Ammon's horn (tissue), 1 donor: ENCODE measurements at regions not wholly inside any gene's neighbourhood (a gene's known extent, or its start where the extent isn't known, plus 50 kb on each side); places are given as distances from the start of the nearest gene placed in this dataset.
A peak's percentile ranks its signal among the peaks of the same experiment; 100 is the strongest.

Experiments
- DNase-seq: peaks from one replicate; pipeline ENCODE4 v3.0.0-alpha.2; 2016; ENCODE audit warnings: low spot score

DNA sequence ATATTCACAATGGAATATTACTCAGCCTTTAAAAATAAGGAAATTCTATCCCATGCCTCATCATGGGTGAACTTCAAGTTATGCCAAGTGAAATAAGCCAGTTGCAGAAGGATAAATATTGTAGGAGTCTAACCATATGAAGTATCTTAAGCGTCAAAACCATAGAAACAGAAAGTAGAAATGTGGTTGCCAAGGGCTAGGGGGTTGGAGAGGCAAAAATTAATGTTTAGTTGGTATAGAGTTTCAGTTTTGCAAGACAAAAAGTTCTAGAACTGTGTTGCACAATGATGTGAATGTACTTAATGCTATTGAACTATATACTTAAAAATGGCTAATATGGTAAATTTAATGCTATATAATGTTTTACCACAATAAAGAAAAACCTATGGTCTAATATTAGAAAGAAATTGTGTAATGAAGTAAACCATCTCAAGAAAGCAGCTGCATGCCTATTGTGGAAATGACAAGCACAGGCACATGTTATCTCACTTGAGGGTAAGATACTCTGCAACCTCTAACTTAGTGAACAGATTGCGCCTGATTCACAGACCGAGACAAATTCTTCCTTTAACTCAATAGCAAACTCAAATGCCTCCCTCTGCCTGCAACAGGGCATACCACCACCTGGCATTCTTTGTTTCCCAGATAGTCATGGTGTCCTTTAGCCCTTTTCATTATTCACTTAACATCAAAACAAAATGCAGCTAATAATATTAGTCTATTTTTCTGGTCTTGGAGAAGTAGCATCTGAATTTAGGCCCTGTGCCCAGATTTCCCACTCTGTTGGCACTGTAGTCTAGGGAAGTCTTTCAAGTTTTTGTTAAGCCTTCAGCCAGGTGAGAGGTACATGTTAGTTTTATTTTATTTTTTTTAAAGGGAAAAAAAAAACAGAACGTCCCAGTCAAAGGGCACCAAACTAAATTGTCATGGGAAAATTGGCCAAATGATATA is 80.2 kb upstream of the ACP3 start:
- no peak for DNase-seq

DNA sequence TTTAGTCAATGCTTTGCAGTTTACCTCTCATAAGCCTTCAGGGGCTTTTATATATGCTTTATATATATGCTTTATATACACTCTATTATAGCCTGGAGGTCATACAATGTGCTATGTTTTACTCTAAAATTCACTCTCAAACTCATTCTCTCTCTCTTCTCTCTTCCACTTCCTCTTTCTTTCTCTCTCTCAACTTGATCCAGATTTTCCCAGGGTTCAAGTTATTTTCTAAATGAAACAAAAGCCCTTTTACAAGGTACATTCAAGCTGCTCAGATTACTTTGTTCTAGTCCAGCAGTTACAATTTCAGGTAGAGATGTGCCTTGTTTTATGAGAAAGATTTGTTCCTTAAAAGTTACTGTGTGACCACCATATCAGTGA is 79.6 kb upstream of the ACP3 start:
- no peak for DNase-seq

DNA sequence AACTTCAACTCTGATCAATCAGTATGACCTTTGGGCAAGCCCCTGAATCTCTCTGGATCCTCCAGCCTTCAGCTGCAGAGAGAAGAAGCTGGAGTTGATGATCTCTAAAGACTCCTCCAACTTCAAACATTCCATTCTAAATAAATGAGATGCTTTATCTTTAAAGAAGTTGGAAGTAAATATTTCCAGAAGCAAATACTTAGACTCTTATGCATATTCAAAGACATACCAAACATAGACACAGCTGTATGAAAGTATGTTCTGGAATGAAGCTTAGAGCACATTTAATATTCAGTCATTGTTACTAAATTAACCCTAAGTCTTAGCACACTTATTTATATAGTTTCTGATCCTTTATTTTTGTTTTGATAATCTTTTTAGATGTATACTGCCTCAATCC is 77.6 kb upstream of the ACP3 start:
- DNase-seq, result no peak

DNA sequence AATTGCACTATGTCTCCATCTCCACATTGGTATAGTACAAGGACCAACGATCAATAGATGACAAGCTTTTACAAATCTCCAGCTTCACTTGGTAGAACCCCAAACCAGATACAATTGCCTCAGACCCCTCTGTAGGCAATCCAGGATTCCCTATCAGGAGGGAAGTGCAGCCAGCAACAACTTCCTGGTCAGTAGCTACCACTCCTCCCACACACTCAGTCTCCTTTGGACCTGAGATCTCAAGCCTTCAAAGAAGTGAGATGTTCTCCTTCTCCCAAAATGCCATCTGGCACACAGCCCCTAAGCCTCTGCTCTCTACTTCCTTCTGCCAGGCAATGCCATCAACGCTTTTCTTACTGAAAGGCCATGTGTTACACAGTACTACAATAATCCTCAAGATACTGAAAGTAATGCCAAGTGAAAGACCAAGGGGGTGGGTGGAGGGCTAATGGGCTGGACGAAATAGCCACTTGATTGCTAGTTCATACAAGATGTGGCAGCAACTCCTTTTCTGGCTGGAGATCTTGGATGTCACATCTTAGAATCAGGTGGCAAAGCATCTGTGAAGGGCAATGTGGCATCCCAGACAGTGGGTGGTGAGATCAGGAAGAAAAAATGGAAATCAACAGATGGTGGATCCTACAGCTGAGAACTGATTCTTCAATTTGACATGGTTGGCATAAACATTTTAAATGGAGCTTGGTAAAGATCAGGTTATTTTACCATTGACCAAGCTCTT is 75.3 kb upstream of the ACP3 start:
- DNase-seq, result peak; percentile 23

DNA sequence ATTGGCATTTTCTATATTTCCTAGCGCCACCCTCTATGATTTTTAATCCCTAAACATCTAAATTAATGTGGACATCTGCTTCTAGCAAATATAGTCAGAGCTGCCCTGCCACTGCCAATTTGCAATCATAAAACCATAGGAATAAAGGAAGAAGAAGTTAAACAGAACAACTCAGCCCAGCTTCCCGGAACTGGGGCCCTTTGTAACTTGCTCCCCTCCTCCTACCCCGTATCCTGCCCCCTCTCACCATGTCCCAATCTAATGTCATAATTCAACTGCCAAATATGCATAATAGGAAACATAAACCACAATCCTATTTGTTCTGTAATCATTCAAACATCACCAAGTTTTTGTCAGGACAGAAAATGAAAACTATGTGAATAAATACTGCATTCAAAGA is 74.4 kb upstream of the ACP3 start:
- no peak for DNase-seq

DNA sequence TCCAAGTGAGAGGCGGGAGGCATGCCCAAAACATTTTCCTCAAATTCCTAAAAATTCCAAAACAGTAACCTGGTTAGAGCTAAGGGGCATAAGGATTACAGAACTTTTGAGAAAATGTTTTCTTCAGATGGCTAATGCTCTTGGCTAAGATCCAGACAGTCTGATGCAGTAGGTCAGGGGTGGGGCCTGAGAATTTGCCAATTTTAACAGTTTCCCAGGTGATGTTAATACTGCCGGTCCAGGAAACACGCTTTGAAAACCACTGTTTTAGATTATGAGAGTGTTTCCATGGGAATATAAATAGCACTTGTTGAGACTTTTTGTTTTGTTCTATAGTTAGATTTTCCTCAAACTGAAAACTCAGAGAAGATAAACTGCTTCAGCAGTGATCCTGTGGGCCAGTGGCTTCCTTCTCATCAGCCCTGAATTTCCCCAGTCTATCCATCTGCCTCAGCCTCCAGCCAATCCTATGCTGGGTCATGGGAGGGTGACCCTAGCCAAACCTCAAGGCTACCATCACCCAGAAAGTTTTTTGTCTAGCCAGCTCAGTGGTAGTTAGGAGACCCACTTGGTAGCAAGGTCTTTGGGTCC is 71.6 kb upstream of the ACP3 start:
- DNase-seq, result no peak

DNA sequence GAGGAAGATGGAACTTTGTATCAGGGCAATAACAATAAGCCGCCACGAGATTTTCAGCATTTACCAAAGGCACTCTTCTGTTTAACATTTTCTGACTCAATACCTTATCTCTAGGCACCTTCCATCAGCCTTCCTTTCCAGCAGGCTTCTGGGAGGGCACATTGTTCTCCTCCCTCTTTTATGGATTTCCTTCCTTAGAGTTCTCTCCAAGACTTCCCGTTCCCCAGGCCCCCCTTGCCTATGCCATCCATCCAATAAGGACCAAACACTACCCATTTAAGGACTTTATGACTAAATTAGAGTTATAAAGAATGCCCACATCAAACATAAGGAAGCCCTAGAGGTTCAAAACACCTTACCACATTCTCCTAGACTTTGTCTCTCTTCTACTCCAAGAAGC is 71.0 kb upstream of the ACP3 start:
- no peak for DNase-seq

DNA sequence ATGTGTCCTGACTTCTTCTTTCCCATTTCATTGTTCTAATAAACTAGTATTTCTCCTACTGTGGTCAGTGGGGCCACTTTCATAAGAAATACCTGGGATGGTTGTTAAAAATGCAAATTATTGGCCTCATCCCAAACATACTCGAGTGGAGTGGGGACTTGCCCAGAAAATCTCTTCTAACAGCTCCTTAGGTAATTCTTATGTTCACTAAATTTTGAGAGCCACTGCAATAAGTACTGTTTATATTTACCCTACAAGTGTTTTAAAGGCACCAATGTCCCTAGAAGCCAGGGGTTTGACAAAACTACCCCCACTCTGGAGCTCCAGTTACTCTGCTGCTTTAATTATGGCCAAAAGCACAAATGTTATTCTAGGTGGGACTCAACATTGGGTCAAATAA is 70.0 kb upstream of the ACP3 start:
- no peak for DNase-seq

DNA sequence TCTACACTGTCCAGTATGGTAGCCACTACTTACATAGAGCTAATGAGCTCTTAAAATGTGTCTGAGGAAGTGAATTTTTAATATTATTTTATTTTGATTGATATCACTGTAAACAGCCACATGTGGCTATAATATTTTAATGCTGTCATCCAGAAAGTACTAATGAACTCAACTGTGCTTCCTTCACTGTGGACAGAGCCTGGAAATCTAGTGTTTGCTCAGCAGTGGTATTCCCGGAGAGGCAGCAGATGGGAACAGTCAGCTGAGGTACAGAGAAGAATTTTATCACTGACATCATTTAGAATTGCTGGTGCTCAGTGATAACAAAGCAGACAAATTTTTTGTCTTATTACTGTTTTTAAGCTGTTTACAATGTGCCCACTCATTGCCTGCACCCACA is 68.7 kb upstream of the ACP3 start:
- DNase-seq, result no peak

DNA sequence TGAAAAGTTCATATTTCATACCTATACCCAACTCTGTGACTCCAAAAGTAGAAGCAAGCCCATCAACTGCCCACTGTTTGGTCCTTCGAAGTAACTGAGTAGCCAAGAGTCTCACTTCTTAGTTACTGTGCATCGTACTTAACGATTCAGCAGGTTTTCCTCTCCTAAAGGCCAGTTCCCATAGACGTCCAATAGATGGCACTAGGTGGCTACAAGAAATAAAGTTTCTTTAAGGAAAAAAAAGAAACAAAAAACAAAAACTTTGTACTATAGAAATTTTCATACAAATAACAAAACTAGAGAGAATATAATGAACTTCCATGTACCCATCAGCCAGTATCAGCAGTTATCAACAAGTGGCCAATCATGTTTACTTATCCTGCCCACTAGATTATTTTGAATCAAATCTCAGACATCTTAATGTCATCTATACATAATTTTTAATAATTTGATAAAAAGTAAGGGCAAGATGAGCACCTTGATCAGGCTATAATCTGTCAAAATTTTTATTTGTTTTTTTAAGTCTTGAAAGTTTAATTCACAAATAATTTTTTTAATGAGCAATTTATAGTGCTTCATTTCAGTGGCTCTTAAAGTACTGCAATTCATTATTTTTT is 63.8 kb upstream of the ACP3 start:
- DNase-seq, result peak; percentile 65

DNA sequence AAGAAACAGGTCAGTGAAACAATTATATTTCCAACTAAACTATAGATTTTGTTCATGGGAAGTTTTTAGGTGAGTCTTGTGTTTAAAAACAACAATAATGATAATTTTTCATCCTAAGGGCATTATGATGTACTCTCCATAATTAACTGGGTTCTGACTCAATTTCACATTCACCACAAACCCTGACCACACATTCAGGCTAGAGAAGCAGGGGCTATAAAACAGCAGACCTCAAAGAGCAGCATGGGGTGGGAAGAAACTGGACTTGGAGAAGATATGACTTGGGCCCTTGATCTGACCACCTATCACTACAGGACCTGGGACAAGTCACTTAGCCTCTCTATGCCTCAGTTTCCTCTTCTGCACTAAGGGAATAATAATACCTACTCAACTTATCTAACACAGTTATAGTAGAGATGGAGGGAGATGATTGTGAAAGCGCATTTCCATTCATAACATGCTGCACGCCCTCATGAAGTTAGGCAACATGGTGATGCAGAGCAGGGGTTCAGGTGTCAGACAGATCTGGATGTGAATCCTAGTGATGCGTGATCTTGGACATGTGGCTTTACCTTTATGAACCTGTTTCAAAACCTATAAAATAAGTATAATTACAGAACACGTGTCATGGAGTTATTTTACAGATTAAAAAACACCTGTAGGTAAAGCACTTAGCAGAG is 63.0 kb upstream of the ACP3 start:
- DNase-seq, result no peak

DNA sequence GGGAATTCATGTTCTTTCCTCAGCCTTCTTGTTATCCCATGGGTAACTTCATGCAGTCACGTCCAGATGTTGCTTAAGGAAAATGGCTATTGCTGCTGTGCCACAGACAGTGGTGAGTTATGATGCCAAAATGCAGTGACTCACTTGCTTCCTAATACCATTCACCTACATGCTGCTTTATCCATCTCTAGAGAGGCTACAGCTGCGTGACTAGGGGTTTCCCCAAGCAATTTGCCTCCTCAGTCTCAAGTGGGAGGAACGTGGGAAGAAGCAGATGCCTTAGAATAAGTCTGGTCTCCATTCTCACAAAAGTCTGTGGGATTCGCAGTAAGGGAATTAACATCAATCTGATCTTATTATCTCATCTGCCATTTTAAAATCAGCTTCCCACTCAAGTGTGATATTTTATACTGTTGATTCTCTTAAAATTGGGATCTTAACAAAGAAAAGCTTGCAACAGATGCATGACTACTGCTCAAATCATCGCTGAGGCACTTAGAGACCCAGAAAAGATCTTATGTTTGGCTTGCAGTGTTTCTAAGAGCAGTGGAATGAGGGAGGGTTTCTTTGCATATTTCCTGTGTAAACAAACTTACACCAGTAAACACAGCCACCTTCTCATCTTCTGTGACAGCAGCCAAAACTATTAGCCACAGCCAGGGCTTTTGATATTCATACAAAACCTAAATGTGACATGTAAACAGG is 62.0 kb upstream of the ACP3 start:
- DNase-seq, result peak; percentile 27

DNA sequence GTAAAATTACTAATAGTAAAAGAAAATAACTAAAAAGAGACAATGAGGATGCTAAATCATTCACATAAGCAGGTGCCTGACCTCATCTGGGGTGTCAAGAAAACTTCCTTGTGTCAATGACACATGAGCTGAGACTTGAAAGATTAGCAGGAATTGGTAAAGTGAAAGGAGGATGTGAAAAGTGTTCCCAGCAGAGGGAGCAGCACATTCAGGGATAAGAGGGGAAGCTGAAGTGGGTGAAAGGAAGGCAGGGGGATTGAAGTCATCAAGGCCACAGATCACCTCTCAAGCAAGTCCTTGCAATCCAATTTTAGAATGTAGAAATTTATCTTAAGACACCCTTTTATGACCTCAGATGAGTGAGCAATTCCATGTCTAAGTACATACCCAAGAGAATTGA is 60.2 kb upstream of the ACP3 start:
- DNase-seq, result peak; percentile 71

DNA sequence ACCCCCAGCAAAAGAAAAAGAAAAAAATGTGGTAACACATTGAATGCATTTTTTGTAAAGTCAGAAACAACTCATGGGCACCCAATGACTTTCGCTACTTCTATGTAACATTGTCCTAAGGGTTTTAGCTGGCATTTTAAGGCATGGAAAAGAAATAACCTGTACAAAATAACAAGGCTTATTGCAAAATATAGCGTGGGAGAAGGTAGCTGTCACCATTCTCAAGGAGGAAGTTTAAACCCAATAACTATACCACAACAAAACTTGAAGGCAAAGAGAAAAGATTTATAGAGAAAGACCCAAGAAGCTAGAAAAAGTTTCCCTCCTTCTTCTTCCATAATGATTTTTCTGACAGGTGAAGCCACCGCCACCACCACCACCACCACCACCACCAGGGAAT is 55.7 kb upstream of the ACP3 start:
- no peak for DNase-seq

DNA sequence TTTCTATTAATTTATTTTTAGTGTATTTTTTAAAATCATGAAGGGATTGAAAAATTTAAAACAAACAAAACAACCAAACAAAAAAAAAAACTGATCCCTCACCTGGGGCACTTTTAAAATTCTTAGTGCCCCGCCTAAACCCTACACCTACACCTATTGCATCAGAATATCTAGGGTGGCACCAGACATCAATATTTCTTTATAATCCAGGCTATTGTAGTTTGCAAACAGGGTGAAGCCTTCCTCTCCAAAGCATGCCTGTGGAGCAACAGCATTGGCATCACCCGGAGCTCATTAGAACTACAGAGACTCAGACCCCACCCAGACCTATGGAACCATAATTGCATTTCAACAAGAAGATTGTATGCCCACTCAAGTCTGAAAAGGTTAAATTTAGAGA is 54.9 kb upstream of the ACP3 start:
- DNase-seq, result no peak

DNA sequence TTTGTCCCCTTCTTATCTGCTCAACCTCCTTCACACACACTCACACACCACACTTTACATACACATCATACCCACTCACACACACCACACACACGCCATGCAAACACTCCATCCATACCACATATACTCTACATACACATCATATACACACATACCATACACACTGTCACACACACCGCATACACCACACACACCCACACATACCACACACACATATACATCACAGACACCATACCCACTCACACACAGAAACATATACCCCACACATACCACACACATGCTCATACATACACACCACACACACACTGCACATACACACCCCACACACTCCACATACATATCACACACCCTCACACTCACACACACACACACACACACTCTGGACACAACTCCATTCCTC is 54.3 kb upstream of the ACP3 start:
- no peak for DNase-seq

DNA sequence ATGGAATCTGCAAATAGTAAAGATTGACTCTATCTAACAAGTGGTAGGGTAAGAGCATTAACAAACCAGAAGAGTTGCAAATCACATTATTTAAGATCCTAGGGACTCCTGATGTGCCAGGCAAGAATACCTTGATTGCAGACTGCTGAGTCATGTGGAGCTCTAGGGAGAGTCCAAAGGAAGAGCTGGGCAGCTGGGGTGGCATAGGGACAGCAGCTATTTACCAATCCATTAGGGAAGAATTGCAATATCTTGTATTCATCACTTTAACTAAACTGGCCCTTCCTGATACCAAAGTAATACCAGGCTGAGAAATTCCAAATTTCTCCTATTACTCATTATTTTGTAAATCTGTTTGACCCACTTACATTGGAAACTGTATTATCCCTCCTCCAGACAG is 52.2 kb upstream of the ACP3 start:
- no peak for DNase-seq

DNA sequence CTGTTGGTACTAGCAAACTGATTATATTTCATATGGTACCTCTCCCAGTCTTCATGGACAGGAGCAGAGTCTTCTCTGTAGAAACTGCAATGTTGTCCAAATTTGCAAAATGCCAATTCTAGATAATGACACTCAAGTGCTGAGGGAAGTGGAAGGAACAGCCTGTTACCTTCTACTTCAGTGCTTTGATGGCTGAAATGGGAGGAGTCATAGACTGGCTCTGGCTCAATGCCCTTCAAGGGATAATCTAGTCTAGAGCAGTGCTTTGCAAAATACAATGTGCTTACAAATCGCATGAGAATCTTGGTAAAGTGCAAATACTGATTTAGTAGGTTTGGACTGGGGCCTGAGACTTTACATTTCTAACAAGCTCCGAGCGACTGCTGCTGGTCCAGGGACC is 51.7 kb upstream of the ACP3 start:
- DNase-seq, result no peak

DNA sequence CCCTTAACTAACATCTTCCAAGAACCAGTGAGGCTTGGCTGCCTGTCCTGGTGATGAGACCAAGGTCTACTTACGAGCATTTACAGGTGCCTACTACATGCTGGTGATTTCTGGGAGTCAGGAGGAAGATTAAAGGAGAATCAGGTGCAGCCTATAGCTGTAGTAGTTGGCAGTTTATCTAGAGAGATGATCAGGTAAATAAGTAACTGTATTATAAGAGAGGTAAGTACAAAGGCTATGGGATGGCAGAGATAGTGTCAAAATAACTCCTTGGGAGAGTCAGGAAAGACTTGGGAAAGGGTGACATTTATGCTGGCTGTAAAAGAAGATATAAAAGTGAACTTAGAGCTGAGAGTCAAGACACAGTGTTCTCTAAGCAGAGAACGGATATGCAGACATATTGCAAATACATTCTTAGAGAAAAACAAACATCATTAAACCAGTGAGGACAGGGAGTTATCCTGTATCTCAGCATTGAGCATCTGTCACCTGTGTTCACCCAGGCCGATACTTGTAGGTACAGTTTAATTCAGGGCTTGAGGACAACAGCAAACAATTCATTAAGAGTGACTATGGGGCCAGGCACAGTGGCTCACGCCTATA is 49.7 kb upstream of the ACP3 start:
- DNase-seq, result no peak
